ELF-1 (cell line): ENCODE measurements at regions not wholly inside any gene's neighbourhood (a gene's known extent, or its start where the extent isn't known, plus 50 kb on each side); places are given as distances from the start of the nearest gene placed in this dataset.
"Not testable (repeated sequence)": the region's sequence is repeated elsewhere in the genome, so short reads cannot be mapped to it uniquely, and the experiment has no call there.

Source experiments
- DNase-seq: peaks from one replicate; pipeline ENCODE4 v3.0.0-alpha.2; 2016; ENCODE audit warnings: low read depth, low spot score

GRCh38 chr21:38614558-38614957, 116.3 kb upstream of the ERG start:
- no peak for DNase-seq

GRCh38 chr21:38619480-38619879, 121.2 kb upstream of the ERG start:
- DNase-seq: no peak

GRCh38 chr21:38619992-38620479, 121.8 kb upstream of the ERG start:
- no peak for DNase-seq

GRCh38 chr21:38621132-38621531, 122.9 kb upstream of the ERG start:
- DNase-seq: no peak

- DNase-seq: no peak
Measured at GRCh38 chr21:38622081-38622826, 124.0 kb upstream of the ERG start.

GRCh38 chr21:38622827-38623209, 124.5 kb upstream of the ERG start:
- DNase-seq: no peak

GRCh38 chr21:38623552-38623951, 125.3 kb upstream of the ERG start:
- DNase-seq: no peak

GRCh38 chr21:38625000-38625399, 126.7 kb upstream of the ERG start:
- DNase-seq: no peak

GRCh38 chr21:38626306-38626705, 128.0 kb upstream of the ERG start:
- no peak for DNase-seq

GRCh38 chr21:38628349-38628748, 130.1 kb upstream of the ERG start:
- no peak for DNase-seq

- DNase-seq: no peak
Measured at GRCh38 chr21:38631206-38631605, 132.9 kb upstream of the ERG start.

- no peak for DNase-seq
Measured at GRCh38 chr21:38631676-38632075, 133.4 kb upstream of the ERG start.

- DNase-seq: no peak
Measured at GRCh38 chr21:38637161-38637560, 138.9 kb upstream of the ERG start.

GRCh38 chr21:38639571-38640354, 141.5 kb upstream of the ERG start:
- DNase-seq: no peak

- not testable (repeated sequence) for DNase-seq
Measured at GRCh38 chr21:38640355-38640742, 142.1 kb upstream of the ERG start.

GRCh38 chr21:38643404-38644023, 145.2 kb upstream of the ERG start:
- no peak for DNase-seq

- no peak for DNase-seq
Measured at GRCh38 chr21:38645282-38645681, 147.0 kb upstream of the ERG start.

GRCh38 chr21:38646213-38646837, 148.0 kb upstream of the ERG start:
- no peak for DNase-seq

- DNase-seq: no peak
Measured at GRCh38 chr21:38649120-38649519, 150.8 kb upstream of the ERG start.

GRCh38 chr21:38651570-38651969, 153.3 kb upstream of the ERG start:
- DNase-seq: no peak

- no peak for DNase-seq
Measured at GRCh38 chr21:38652396-38652795, 153.3 kb upstream of the ETS2 start.

- DNase-seq: no peak
Measured at GRCh38 chr21:38654580-38654979, 151.1 kb upstream of the ETS2 start.
